H1 (cell line): ENCODE measurements at regions not wholly inside any gene's neighbourhood (a gene's known extent, or its start where the extent isn't known, plus 50 kb on each side); places are given as distances from the start of the nearest gene placed in this dataset.

Experiments used
- CBX8 ChIP-seq: fragments of 300-800, 300-1000 bp; sonication (generic); IDR thresholded peaks from 2 replicates; pipeline ENCODE4 v1.7.1; 2016; ENCODE audit warnings: low read depth, low read length, borderline replicate concordance
- CTCF ChIP-seq, 3 experiments: IDR thresholded peaks; 1 replicate in 2 of 3; 2 replicates in 1 of 3; pipeline versions ENCODE4 v1.5.1 to v1.6.1; 2011; ENCODE audit warnings: low read length in 3 of 3, mild to moderate bottlenecking in 3 of 3, inconsistent platforms in 2 of 3, low read depth in 1 of 3, moderate library complexity in 1 of 3; ENCODE audit not compliant: insufficient read depth in 1 of 3; ENCODE audit errors: control extremely low read depth in 1 of 3
- EP300 ChIP-seq, 2 experiments: IDR thresholded peaks; 1 replicate in 1 of 2; 2 replicates in 1 of 2; pipeline ENCODE4 v1.6.1; 2011 to 2012; ENCODE audit warnings: low read depth in 2 of 2, low read length in 2 of 2, mild to moderate bottlenecking in 2 of 2, borderline replicate concordance in 1 of 2, inconsistent platforms in 1 of 2, moderate library complexity in 1 of 2
- SAP30 ChIP-seq: fragments of 300-600 bp; sonication (generic); IDR thresholded peaks from 2 replicates; pipeline ENCODE4 v1.7.1; 2012; ENCODE audit warnings: low read length, moderate library complexity, mild to moderate bottlenecking, inconsistent platforms; ENCODE audit not compliant: insufficient read depth, insufficient replicate concordance
- SP1 ChIP-seq: IDR thresholded peaks from 2 replicates; pipeline ENCODE4 v1.6.1; 2011; ENCODE audit warnings: low read depth, low read length

- no peak for TF ChIP-seq CTCF (IDR thresholded peaks at IDR 0.05; ENCODE audit: control extremely low read depth in 1 of 3, insufficient read depth in 1 of 3, low read depth in 1 of 3, low read length in 3 of 3)
- TF ChIP-seq EP300 (IDR thresholded peaks at IDR 0.05; ENCODE audit: borderline replicate concordance in 1 of 2, low read depth in 2 of 2, low read length in 2 of 2) = peak in 1 of 2 experiments; percentile 76; a peak in 1 of 3 replicates
- no peak for TF ChIP-seq SAP30
- TF ChIP-seq SP1 = peak; percentile 38; the same call in 1 of the 2 replicates
- no peak for TF ChIP-seq CBX8
Measured at GRCh38 chr5:162372256-162372655, 304.7 kb downstream of the GABRG2 start (continued).
